Vagina (tissue), 2 donors: ENCODE measurements at regions not wholly inside any gene's neighbourhood (a gene's known extent, or its start where the extent isn't known, plus 50 kb on each side); places are given as distances from the start of the nearest gene placed in this dataset.

ENCODE experiments used
- CTCF ChIP-seq, 3 experiments: fragments of 450-650 bp in 2 of 3; fragments of 200-600 bp in 1 of 3; sonication (generic) in 1 of 3; IDR thresholded peaks; one replicate each; pipeline ENCODE4 v1.5.1; 2017 to 2019; ENCODE audit warnings: antibody characterized with exemption in 3 of 3, mild to moderate bottlenecking in 2 of 3, moderate library complexity in 2 of 3
- POLR2AphosphoS5 ChIP-seq, 2 donors: sonication (generic); formaldehyde crosslinking; IDR thresholded peaks; one replicate each; pipeline ENCODE4 v1.9.0; 2017; ENCODE audit warnings: antibody characterized with exemption in 2 of 2, mild to moderate bottlenecking in 2 of 2, low read depth in 1 of 2; ENCODE audit not compliant: insufficient read depth in 1 of 2

- TF ChIP-seq CTCF (IDR thresholded peaks at IDR 0.05) = no peak
- TF ChIP-seq POLR2AphosphoS5 (IDR thresholded peaks at IDR 0.05; ENCODE audit: insufficient read depth in 1 of 2, low read depth in 1 of 2) = no peak
These were observed 650.0 kb downstream of the BRD1 start for GRCh38 chr22:49177666-49178065.
